PC-9 (cell line): ENCODE measurements at regions not wholly inside any gene's neighbourhood (a gene's known extent, or its start where the extent isn't known, plus 50 kb on each side); places are given as distances from the start of the nearest gene placed in this dataset.

Source experiments
- CTCF ChIP-seq: fragments of 200-600 bp; sonication (generic); conservative IDR thresholded peaks from 2 replicates; pipeline ENCODE4 v1.6.1; 2017; ENCODE audit warnings: mixed run types, antibody characterized with exemption, mild to moderate bottlenecking, moderate library complexity
- EZH2 ChIP-seq: fragments of 200-600 bp; sonication (generic); IDR thresholded peaks from 2 replicates; pipeline ENCODE4 v1.8.0; 2017; ENCODE audit warnings: antibody characterized with exemption, low read depth

- TF ChIP-seq CTCF: no peak
- TF ChIP-seq EZH2: no peak
Observed at GRCh38 chr9:18017136-18017535, 438.3 kb downstream of the SH3GL2 start.
